ENCODE measurements at regions not wholly inside any gene's neighbourhood (a gene's known extent, or its start where the extent isn't known, plus 50 kb on each side); places are given as distances from the start of the nearest gene placed in this dataset.

- no peak for TF ChIP-seq CTCF (IDR thresholded peaks at IDR 0.05)
- TF ChIP-seq POLR2A (IDR thresholded peaks at IDR 0.05) = no peak
- TF ChIP-seq POLR2AphosphoS5 (IDR thresholded peaks at IDR 0.05; ENCODE audit: insufficient read depth in 1 of 2, low read depth in 1 of 2) = no peak
Measured at GRCh38 chr12:34301251-34302130, 279.2 kb downstream of the ALG10 start.

Measured in vagina (tissue), 2 donors.